ENCODE measurements at regions not wholly inside any gene's neighbourhood (a gene's known extent, or its start where the extent isn't known, plus 50 kb on each side); places are given as distances from the start of the nearest gene placed in this dataset.

DNA sequence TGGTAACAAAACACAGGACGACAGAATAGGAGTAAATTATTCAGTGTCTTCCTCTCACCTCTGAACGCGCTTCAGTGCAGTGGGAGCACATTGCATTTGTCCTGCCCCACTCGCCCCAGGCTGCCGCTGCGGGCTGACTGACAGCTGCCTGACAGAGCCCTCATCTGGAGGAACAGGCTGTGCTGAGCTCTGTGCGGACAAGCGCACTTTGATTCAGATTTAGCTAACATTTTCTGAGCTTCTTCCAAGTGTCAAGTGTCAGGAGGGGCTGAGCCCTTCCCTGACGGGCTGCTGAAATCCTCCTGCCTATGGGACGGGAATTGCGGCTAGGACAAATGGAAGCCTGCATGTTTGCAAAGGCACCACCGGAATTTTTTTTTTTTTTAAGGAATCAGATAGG lies 383.0 kb upstream of the CDH4 start:
- Histone ChIP-seq H3K27me3 (ENCODE audit: control insufficient read depth, insufficient read depth, low read length, poor library complexity, severe bottlenecking) (no peaks in the 10 kb centered on the region), H3K4me1 (ENCODE audit: control insufficient read depth, insufficient read depth, low read length) (no peaks in the 10 kb centered on the region), H3K4me3 (ENCODE audit: insufficient read depth, low read depth, low read length) (no peak overlapping the region), H3K27ac (ENCODE audit: insufficient read depth, low read depth, low read length, poor library complexity, severe bottlenecking) (no peak overlapping the region), H3K36me3 (ENCODE audit: control insufficient read depth, insufficient read depth, low read length) (no peaks in the 10 kb centered on the region), H3K9me3 (ENCODE audit: control insufficient read depth, low read length) (no peaks in the 10 kb centered on the region)
- WGBS, 2 experiments, result 77% methylated on average over 12 of the region's 12 CpGs

DNA sequence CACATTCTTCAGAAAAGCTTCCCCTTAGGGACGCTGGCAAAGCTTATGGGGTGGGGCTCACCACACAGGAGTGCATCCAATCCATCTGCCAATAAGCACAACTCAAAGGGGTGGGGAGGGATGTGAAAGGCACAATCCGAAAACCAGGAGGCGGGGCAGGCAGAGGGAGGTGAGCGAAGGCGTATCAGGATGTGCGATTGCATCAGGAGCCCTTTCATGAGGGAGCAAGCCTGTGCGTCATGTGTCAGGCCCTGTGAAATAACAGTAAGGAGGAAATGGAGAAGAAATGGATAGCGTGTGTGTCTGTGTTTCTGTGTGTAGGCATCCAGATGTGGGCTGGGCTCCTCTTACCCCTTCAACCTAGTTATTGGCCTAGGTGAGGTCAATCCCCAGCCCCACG lies 382.4 kb upstream of the CDH4 start:
- Histone ChIP-seq H3K4me1 (ENCODE audit: control insufficient read depth, insufficient read depth, low read length) (no peaks in the 10 kb centered on the region), H3K4me3 (ENCODE audit: insufficient read depth, low read depth, low read length) (no peak overlapping the region), H3K27ac (ENCODE audit: insufficient read depth, low read depth, low read length, poor library complexity, severe bottlenecking) (no peak overlapping the region), H3K27me3 (ENCODE audit: control insufficient read depth, insufficient read depth, low read length, poor library complexity, severe bottlenecking) (no peaks in the 10 kb centered on the region), H3K36me3 (ENCODE audit: control insufficient read depth, insufficient read depth, low read length) (no peaks in the 10 kb centered on the region), H3K9me3 (ENCODE audit: control insufficient read depth, low read length) (no peaks in the 10 kb centered on the region)
- 92 to 94% methylated on average over 9 of the region's 9 CpGs for WGBS, 2 experiments

DNA sequence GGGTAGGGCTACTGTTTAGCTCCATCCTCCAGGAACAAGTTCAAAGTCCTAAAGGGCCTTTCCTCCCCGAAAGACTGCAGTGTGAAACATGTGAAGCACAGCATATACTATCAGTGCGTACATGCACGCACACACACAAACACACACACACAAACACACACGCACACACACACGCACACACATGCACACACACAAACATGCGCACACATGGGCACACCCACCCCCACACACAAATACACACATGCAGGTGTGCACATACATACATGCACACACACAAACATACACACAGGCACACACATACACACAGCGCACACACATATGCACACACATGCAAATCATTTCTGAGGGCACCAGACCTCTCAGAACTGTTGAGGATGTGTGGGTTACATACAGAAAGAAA lies 382.0 kb upstream of the CDH4 start:
- no peaks in the 10 kb centered on the region for H3K36me3 ChIP-seq (ENCODE audit: control insufficient read depth, insufficient read depth, low read length)
- WGBS, 2 experiments, result 93 to 96% methylated on average over 7 of the region's 7 CpGs
- no peaks in the 10 kb centered on the region for H3K27me3 ChIP-seq (ENCODE audit: control insufficient read depth, insufficient read depth, low read length, poor library complexity, severe bottlenecking)
- H3K4me3 ChIP-seq (ENCODE audit: insufficient read depth, low read depth, low read length), result no peak overlapping the region
- no peak overlapping the region for H3K27ac ChIP-seq (ENCODE audit: insufficient read depth, low read depth, low read length, poor library complexity, severe bottlenecking)
- H3K9me3 ChIP-seq (ENCODE audit: control insufficient read depth, low read length), result no peaks in the 10 kb centered on the region
- no peaks in the 10 kb centered on the region for H3K4me1 ChIP-seq (ENCODE audit: control insufficient read depth, insufficient read depth, low read length)

DNA sequence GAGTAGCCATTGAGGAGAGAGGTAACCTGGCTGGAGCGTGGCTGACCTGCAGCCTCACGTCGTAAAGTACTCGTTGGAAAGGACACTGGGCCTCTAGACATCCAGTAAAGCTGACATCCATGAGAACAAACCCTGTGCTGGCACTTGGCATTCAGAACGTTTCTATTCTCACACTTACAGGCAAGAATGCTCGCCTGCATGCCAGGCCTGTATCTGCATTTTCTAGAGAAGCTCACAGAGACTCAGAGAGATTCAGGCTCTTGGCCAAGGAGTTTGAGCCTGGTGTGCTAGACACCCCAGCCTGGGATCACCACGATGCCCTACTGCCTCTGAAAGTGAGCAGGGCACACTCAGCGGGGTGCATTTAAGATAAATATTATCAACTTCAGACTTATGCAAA lies 379.8 kb upstream of the CDH4 start:
- Histone ChIP-seq H3K27me3 (ENCODE audit: control insufficient read depth, insufficient read depth, low read length, poor library complexity, severe bottlenecking) (no peaks in the 10 kb centered on the region), H3K4me1 (ENCODE audit: control insufficient read depth, insufficient read depth, low read length) (no peaks in the 10 kb centered on the region), H3K4me3 (ENCODE audit: insufficient read depth, low read depth, low read length) (no peak overlapping the region), H3K9me3 (ENCODE audit: control insufficient read depth, low read length) (no peaks in the 10 kb centered on the region), H3K36me3 (ENCODE audit: control insufficient read depth, insufficient read depth, low read length) (no peaks in the 10 kb centered on the region), H3K27ac (ENCODE audit: insufficient read depth, low read depth, low read length, poor library complexity, severe bottlenecking) (no peak overlapping the region)
- 91 to 92% methylated on average over 8 of the region's 8 CpGs for WGBS, 2 experiments

DNA sequence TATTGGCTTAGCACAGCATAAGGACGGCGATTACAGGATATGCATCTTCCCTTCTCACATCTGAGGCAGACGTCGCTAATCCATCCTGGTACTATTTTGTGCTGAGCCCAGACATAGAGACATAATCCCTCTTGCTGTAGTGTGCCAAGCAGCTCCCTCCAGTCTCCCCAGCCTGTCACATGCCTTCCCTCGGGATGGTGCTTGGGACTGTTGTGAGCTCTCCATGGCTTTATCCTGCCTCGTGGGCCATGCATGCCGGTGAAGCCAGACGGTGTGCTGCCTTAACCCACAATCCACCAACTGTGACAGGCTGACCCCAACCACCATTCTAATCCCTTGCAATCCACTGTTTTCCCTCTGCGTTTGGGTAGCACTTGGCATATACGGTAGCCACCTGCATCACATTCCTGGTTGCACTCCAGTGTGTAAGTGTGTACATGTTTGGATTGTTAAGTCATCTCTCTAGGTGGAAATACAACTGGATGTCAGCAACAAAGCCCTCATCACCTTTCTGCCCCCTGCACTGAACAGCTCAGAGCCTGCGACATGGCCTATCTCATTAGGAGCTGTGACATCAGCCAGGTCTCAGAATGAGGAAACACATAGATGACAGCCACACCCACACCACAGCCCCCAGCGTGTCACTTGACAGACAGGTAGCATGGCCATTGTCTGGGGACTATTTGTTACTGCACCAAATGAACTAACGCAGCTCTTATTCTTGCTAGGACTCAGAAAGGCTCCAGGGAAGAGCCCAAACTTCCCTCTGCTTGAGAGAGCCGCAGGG lies 374.8 kb upstream of the CDH4 start:
- Histone ChIP-seq H3K27ac (ENCODE audit: insufficient read depth, low read depth, low read length, poor library complexity, severe bottlenecking) (no peak overlapping the region), H3K4me3 (ENCODE audit: insufficient read depth, low read depth, low read length) (no peak overlapping the region), H3K9me3 (ENCODE audit: control insufficient read depth, low read length) (no peaks in the 10 kb centered on the region), H3K27me3 (ENCODE audit: control insufficient read depth, insufficient read depth, low read length, poor library complexity, severe bottlenecking) (no peaks in the 10 kb centered on the region), H3K36me3 (ENCODE audit: control insufficient read depth, insufficient read depth, low read length) (no peaks in the 10 kb centered on the region), H3K4me1 (ENCODE audit: control insufficient read depth, insufficient read depth, low read length) (no peaks in the 10 kb centered on the region)
- 93 to 94% methylated on average over 14 of the region's 14 CpGs for WGBS, 2 experiments

GRCh38 chr20:60882836-60883235 lies 369.2 kb upstream of the CDH4 start:
- Histone ChIP-seq H3K9me3 (ENCODE audit: control insufficient read depth, low read length) (no peaks in the 10 kb centered on the region), H3K4me1 (ENCODE audit: control insufficient read depth, insufficient read depth, low read length) (no peaks in the 10 kb centered on the region), H3K27me3 (ENCODE audit: control insufficient read depth, insufficient read depth, low read length, poor library complexity, severe bottlenecking) (no peaks in the 10 kb centered on the region), H3K36me3 (ENCODE audit: control insufficient read depth, insufficient read depth, low read length) (no peaks in the 10 kb centered on the region), H3K4me3 (ENCODE audit: insufficient read depth, low read depth, low read length) (no peak overlapping the region), H3K27ac (ENCODE audit: insufficient read depth, low read depth, low read length, poor library complexity, severe bottlenecking) (no peak overlapping the region)
- 91 to 94% methylated on average over 6 of the region's 6 CpGs for WGBS, 2 experiments

DNA sequence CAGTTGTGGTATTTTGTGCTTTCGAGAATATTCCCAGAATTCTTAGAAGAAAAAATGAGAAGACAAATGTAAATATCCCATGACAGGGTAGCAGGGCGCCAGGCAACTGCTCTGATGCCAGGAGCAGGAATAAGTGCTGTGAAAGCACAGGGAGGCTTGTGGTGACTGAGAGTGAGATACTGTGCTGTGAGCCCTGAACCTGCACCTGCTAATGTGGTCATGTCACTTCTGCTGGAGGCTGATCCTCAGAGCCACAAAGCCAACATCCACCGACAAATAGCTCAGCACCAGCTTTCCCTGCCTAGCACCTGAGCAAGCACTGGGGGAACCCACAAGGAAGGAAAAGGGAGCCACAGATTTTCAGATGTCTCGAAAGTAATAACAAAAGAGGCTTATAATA lies 368.6 kb upstream of the CDH4 start:
- no peaks in the 10 kb centered on the region for H3K9me3 ChIP-seq (ENCODE audit: control insufficient read depth, low read length)
- H3K36me3 ChIP-seq (ENCODE audit: control insufficient read depth, insufficient read depth, low read length), result no peaks in the 10 kb centered on the region
- H3K27me3 ChIP-seq (ENCODE audit: control insufficient read depth, insufficient read depth, low read length, poor library complexity, severe bottlenecking), result no peaks in the 10 kb centered on the region
- 85 to 87% methylated on average over 3 to 4 of the region's 4 CpGs for WGBS, 2 experiments
- H3K4me1 ChIP-seq (ENCODE audit: control insufficient read depth, insufficient read depth, low read length), result no peaks in the 10 kb centered on the region
- no peak overlapping the region for H3K4me3 ChIP-seq (ENCODE audit: insufficient read depth, low read depth, low read length)
- H3K27ac ChIP-seq (ENCODE audit: insufficient read depth, low read depth, low read length, poor library complexity, severe bottlenecking), result no peak overlapping the region

- Histone ChIP-seq H3K27ac (ENCODE audit: insufficient read depth, low read depth, low read length, poor library complexity, severe bottlenecking) (no peak overlapping the region), H3K36me3 (ENCODE audit: control insufficient read depth, insufficient read depth, low read length) (no peaks in the 10 kb centered on the region), H3K27me3 (ENCODE audit: control insufficient read depth, insufficient read depth, low read length, poor library complexity, severe bottlenecking) (no peaks in the 10 kb centered on the region), H3K4me3 (ENCODE audit: insufficient read depth, low read depth, low read length) (no peak overlapping the region), H3K4me1 (ENCODE audit: control insufficient read depth, insufficient read depth, low read length) (no peaks in the 10 kb centered on the region), H3K9me3 (ENCODE audit: control insufficient read depth, low read length) (no peaks in the 10 kb centered on the region)
- 97 to 98% methylated on average over 3 of the region's 3 CpGs for WGBS, 2 experiments
Observed at GRCh38 chr20:60884277-60884676, 367.8 kb upstream of the CDH4 start.

- Histone ChIP-seq H3K4me1 (ENCODE audit: control insufficient read depth, insufficient read depth, low read length) (no peaks in the 10 kb centered on the region), H3K27me3 (ENCODE audit: control insufficient read depth, insufficient read depth, low read length, poor library complexity, severe bottlenecking) (no peaks in the 10 kb centered on the region), H3K9me3 (ENCODE audit: control insufficient read depth, low read length) (no peaks in the 10 kb centered on the region), H3K36me3 (ENCODE audit: control insufficient read depth, insufficient read depth, low read length) (no peaks in the 10 kb centered on the region), H3K4me3 (ENCODE audit: insufficient read depth, low read depth, low read length) (no peak overlapping the region), H3K27ac (ENCODE audit: insufficient read depth, low read depth, low read length, poor library complexity, severe bottlenecking) (no peak overlapping the region)
- WGBS, 2 experiments, result 93 to 96% methylated on average over 8 of the region's 8 CpGs
Observed at GRCh38 chr20:60888771-60889170, 363.3 kb upstream of the CDH4 start.

GRCh38 chr20:60892095-60892813 lies 359.8 kb upstream of the CDH4 start:
- no peaks in the 10 kb centered on the region for H3K27me3 ChIP-seq (ENCODE audit: control insufficient read depth, insufficient read depth, low read length, poor library complexity, severe bottlenecking)
- H3K4me1 ChIP-seq (ENCODE audit: control insufficient read depth, insufficient read depth, low read length), result no peaks in the 10 kb centered on the region
- H3K36me3 ChIP-seq (ENCODE audit: control insufficient read depth, insufficient read depth, low read length), result no peaks in the 10 kb centered on the region
- 89 to 95% methylated on average over 3 of the region's 3 CpGs for WGBS, 2 experiments
- H3K4me3 ChIP-seq (ENCODE audit: insufficient read depth, low read depth, low read length), result no peak overlapping the region
- H3K27ac ChIP-seq (ENCODE audit: insufficient read depth, low read depth, low read length, poor library complexity, severe bottlenecking), result no peak overlapping the region
- H3K9me3 ChIP-seq (ENCODE audit: control insufficient read depth, low read length), result no peaks in the 10 kb centered on the region
